Transverse colon (tissue), 4 donors: ENCODE measurements at regions not wholly inside any gene's neighbourhood (a gene's known extent, or its start where the extent isn't known, plus 50 kb on each side); places are given as distances from the start of the nearest gene placed in this dataset.

Experiments
- DNase-seq: peaks from one replicate; pipeline ENCODE4 v3.0.0-alpha.2; 2019
- H3K27ac ChIP-seq, 4 donors: fragments of 200-600 bp; sonication (generic); 2 replicates each; pipeline ENCODE4 v1.5.1; 2016 to 2018; ENCODE audit warnings: inconsistent platforms in 4 of 4
- H3K27me3 ChIP-seq: fragments of 200-600 bp; sonication (generic); 2 replicates; pipeline ENCODE4 v1.5.1; 2017; ENCODE audit warnings: inconsistent platforms
- H3K36me3 ChIP-seq, 4 donors: fragments of 200-600 bp; sonication (generic); 2 replicates each; pipeline ENCODE4 v1.5.1; 2017 to 2019; ENCODE audit warnings: inconsistent platforms in 4 of 4
- H3K4me1 ChIP-seq, 4 donors: fragments of 200-600 bp; sonication (generic); 2 replicates each; pipeline ENCODE4 v1.5.1; 2017 to 2020; ENCODE audit warnings: inconsistent platforms in 4 of 4
- H3K4me3 ChIP-seq, 4 donors: fragments of 200-600 bp; sonication (generic); 1 replicate in 1 of 4; 2 replicates in 3 of 4; pipeline versions ENCODE4 v1.5.1 to v1.6.1; 2017 to 2019; ENCODE audit warnings: inconsistent platforms in 4 of 4
- H3K9me3 ChIP-seq, 2 donors: fragments of 200-600 bp; sonication (generic); 2 replicates each; pipeline ENCODE4 v1.5.1; 2017 to 2019; ENCODE audit warnings: inconsistent platforms in 2 of 2
- CTCF ChIP-seq, 5 experiments: fragments of 200-600 bp in 3 of 5; fragments of 450-650 bp in 2 of 5; sonication (generic) in 3 of 5; IDR thresholded peaks; 1 replicate in 2 of 5; 2 replicates in 3 of 5; pipeline ENCODE4 v1.5.1; 2016 to 2017; ENCODE audit warnings: antibody characterized with exemption in 5 of 5, inconsistent platforms in 3 of 5, mild to moderate bottlenecking in 2 of 5, moderate library complexity in 1 of 5
- EP300 ChIP-seq: sonication (generic); formaldehyde crosslinking; IDR thresholded peaks from one replicate; pipeline ENCODE4 v1.6.1; 2017; ENCODE audit warnings: antibody characterized with exemption, low read depth
- POLR2A ChIP-seq: fragments of 450-650 bp; IDR thresholded peaks from one replicate; pipeline ENCODE4 v1.6.1; 2016; ENCODE audit warnings: antibody characterized with exemption, mild to moderate bottlenecking, moderate library complexity
- POLR2AphosphoS5 ChIP-seq, 3 donors: sonication (generic); formaldehyde crosslinking; IDR thresholded peaks; one replicate each; pipeline ENCODE4 v1.6.1; 2016; ENCODE audit warnings: antibody characterized with exemption in 3 of 3
- whole genome bisulfite sequencing, 2 donors: methylation state at CpG; one replicate each; pipeline ENCODE4 v1.1.5; 2018; ENCODE audit warnings: low coverage in 1 of 2; 5-methylcytosine and 5-hydroxymethylcytosine counted together
- in situ Hi-C, 4 donors: fragments of 200-750 bp; cut with MboI; loops; one replicate each; pipeline versions ENCODE4 v1.15.0 to v1.15.1; 2017; ENCODE audit warnings: low sequenced_read_pairs in 3 of 4, low pct_ligation_motif_present in 1 of 4, low pct_unique_long_range_greater_than_20kb in 1 of 4
- intact Hi-C: fragments of 100-400 bp; cut with DNase I; formaldehyde crosslinking; loops from one replicate; pipeline ENCODE4 v1.15.1; 2023; ENCODE audit warnings: low total_unique reads

DNA sequence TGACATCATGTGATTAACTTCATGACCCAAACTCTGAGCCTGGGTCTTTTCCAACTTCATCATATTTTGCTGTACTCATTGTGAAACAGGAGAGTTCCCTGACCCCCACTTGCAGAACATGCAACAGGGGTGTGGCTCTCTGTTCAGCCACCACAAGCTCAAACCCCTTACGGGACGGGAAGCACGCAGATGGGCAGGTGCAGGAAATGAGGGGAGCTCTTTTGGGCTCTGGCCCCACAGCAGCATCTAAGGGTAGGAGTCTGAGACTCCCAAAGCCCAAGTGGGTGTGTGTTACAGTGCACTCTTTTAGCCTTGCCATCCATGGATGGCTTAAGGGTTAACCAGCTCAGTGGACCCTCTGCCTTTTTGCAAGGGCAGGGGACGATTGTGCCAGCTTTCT, 599.5 kb upstream of the SMIM31 start:
- Histone ChIP-seq H3K4me1 (no peaks in the 10 kb centered on the region), H3K36me3 (no peaks in the 10 kb centered on the region), H3K4me3 (no peak overlapping the region), H3K9me3 (no peaks in the 10 kb centered on the region), H3K27me3 (no peaks in the 10 kb centered on the region), H3K27ac (no peak overlapping the region)
- 53% methylated on average over 4 of the region's 4 CpGs; no CpG with 5 or more reads in 1 of the 2 donors for WGBS, 2 donors
- TF ChIP-seq CTCF (IDR thresholded peaks at IDR 0.05) (no peak), POLR2A (no peak), EP300 (no peak), POLR2AphosphoS5 (IDR thresholded peaks at IDR 0.05) (no peak)
- in situ Hi-C loops: no loop called here
- no peak for DNase-seq
- intact Hi-C loops: no loop called here

GRCh38 chr4:164169591-164169990, 584.3 kb upstream of the SMIM31 start:
- H3K4me1 ChIP-seq: no peaks in the 10 kb centered on the region
- H3K36me3 ChIP-seq: no peaks in the 10 kb centered on the region
- DNase-seq: no peak
- no peaks in the 10 kb centered on the region for H3K9me3 ChIP-seq
- no peak for TF ChIP-seq POLR2A
- no peak for TF ChIP-seq POLR2AphosphoS5 (IDR thresholded peaks at IDR 0.05)
- TF ChIP-seq CTCF (IDR thresholded peaks at IDR 0.05): no peak
- no peak for TF ChIP-seq EP300
- in situ Hi-C loops: no loop called here
- H3K27me3 ChIP-seq: no peaks in the 10 kb centered on the region
- H3K27ac ChIP-seq: no peak overlapping the region
- no peak overlapping the region for H3K4me3 ChIP-seq
- intact Hi-C loops: no loop called here

DNA sequence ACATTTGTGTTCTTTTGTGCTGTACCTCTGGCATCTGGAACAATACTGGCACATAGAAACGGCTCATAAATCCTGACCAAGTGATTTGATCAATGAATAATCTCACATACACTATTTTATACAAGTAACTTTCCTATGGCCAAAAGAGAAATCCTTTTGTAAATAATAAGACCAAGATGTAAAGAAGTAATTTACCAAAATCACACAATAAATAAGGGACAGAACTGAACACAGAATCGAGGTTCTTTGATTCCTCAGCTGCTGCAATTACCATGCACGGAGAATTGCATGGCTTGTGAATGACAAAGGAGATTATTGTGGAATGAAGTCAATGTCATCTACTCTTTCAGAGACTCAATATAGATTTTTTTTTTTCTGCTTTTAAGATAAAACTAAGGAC, 576.8 kb upstream of the SMIM31 start:
- H3K9me3 ChIP-seq: no peaks in the 10 kb centered on the region
- no peaks in the 10 kb centered on the region for H3K4me1 ChIP-seq
- in situ Hi-C loops (no loop called here), intact Hi-C loops (no loop called here)
- 49 to 53% methylated on average over 3 of the region's 3 CpGs for WGBS, 2 donors
- H3K27ac ChIP-seq: no peak overlapping the region
- no peak overlapping the region for H3K4me3 ChIP-seq
- no peak for DNase-seq
- TF ChIP-seq CTCF (IDR thresholded peaks at IDR 0.05): no peak
- H3K27me3 ChIP-seq: no peaks in the 10 kb centered on the region
- H3K36me3 ChIP-seq: no peaks in the 10 kb centered on the region

DNA sequence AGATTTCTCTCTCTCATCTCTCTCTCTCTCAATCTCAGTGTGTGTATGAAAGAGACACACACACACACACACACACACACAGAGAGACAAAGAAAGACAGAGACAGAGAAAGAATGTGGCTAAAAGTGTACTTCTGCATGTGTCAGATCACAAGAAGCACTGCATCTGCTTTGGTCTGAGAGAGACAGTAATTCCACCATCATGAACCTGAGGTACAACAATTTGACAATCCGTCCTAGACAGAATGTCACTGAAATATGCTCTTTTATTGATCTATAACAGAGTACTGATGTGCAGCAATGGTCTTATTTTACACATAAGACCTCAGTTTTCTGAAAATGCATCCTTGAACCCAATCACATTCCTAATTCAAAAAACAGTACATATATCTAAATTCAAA, 576.2 kb upstream of the SMIM31 start:
- intact Hi-C loops (no loop called here), in situ Hi-C loops (no loop called here)
- DNase-seq: no peak
- H3K9me3 ChIP-seq: no peaks in the 10 kb centered on the region
- TF ChIP-seq CTCF (IDR thresholded peaks at IDR 0.05): no peak
- TF ChIP-seq POLR2AphosphoS5 (IDR thresholded peaks at IDR 0.05): no peak
- no peak for TF ChIP-seq POLR2A
- TF ChIP-seq EP300: no peak
- no peaks in the 10 kb centered on the region for H3K36me3 ChIP-seq
- no peaks in the 10 kb centered on the region for H3K4me1 ChIP-seq
- H3K4me3 ChIP-seq: no peak overlapping the region
- no peak overlapping the region for H3K27ac ChIP-seq
- H3K27me3 ChIP-seq: no peaks in the 10 kb centered on the region
- 0% methylated on average over 1 of the region's 1 CpG; no CpG with 5 or more reads in 1 of the 2 donors for WGBS, 2 donors
